H1 (cell line): ENCODE measurements at regions not wholly inside any gene's neighbourhood (a gene's known extent, or its start where the extent isn't known, plus 50 kb on each side); places are given as distances from the start of the nearest gene placed in this dataset.

Source experiments
- CTCF ChIA-PET: fragments of 300-600 bp; sonication (Branson Sonifier 250); formaldehyde crosslinking; loops from one replicate; lab custom pipeline; 2021; ENCODE audit not compliant: partially characterized antibody; lab: Charles Lee
- POLR2A ChIA-PET: fragments of 300-600 bp; sonication (Branson Sonifier 250); formaldehyde crosslinking; loops from one replicate; lab custom pipeline; 2021; ENCODE audit warnings: inconsistent platforms; ENCODE audit not compliant: partially characterized antibody; lab: Charles Lee
- DNase-seq, 2 experiments: peaks; one replicate each; pipeline versions ENCODE4 v3.0.0 to v3.0.0-alpha.2; 2010 to 2022; ENCODE audit warnings: low spot score in 2 of 2, low read depth in 1 of 2, mixed read lengths in 1 of 2
- FAIRE-seq: peaks from 2 replicates; lab custom pipeline; 2011; peaks lifted over from hg19 to GRCh38; lab: Jason Lieb, UNC
- H2AFZ ChIP-seq: 2 replicates; pipeline ENCODE4 v1.8.1; 2012; ENCODE audit warnings: low read length, inconsistent platforms
- H2AK5ac ChIP-seq: 2 replicates; pipeline ENCODE4 v1.6.1; 2013; ENCODE audit warnings: low read depth, low read length
- H2BK120ac ChIP-seq: replicated peaks from 2 replicates; pipeline ENCODE3; 2013; ENCODE audit warnings: low read depth, low read length, inconsistent platforms
- H2BK12ac ChIP-seq: 2 replicates; pipeline ENCODE4 v1.6.1; 2013; ENCODE audit warnings: low read depth, low read length
- H2BK15ac ChIP-seq: 2 replicates; pipeline ENCODE4 v1.6.1; 2013; ENCODE audit warnings: low read length
- H2BK20ac ChIP-seq: 2 replicates; pipeline ENCODE4 v1.6.1; 2013; ENCODE audit warnings: low read length
- H2BK5ac ChIP-seq: 2 replicates; pipeline ENCODE4 v1.6.1; 2013; ENCODE audit warnings: low read depth, low read length
- H3K14ac ChIP-seq: 2 replicates; pipeline ENCODE4 v1.6.1; 2013; ENCODE audit warnings: inconsistent platforms; ENCODE audit not compliant: insufficient read length
- H3K18ac ChIP-seq: 2 replicates; pipeline ENCODE4 v1.6.1; 2013; ENCODE audit warnings: low read length; ENCODE audit errors: extremely low read depth
- H3K23ac ChIP-seq: 2 replicates; pipeline ENCODE4 v1.6.1; 2013; ENCODE audit warnings: inconsistent platforms; ENCODE audit not compliant: insufficient read length
- H3K23me2 ChIP-seq: 2 replicates; pipeline ENCODE4 v1.6.1; 2013; ENCODE audit warnings: low read depth, low read length
- H3K27ac ChIP-seq: 2 replicates; pipeline ENCODE4 v1.6.1; 2011; ENCODE audit warnings: low read depth, low read length, inconsistent platforms
- H3K27me3 ChIP-seq, 4 experiments: replicated peaks in 1 of 4; 1 replicate in 1 of 4; 2 replicates in 3 of 4; pipeline versions ENCODE4 v1.6.1 to v1.8.1; 2011 to 2013; ENCODE audit warnings: low read length in 3 of 4, mild to moderate bottlenecking in 3 of 4, inconsistent platforms in 2 of 4, mixed read lengths in 2 of 4, moderate library complexity in 1 of 4; ENCODE audit not compliant: control insufficient read depth in 3 of 4, insufficient read depth in 3 of 4; ENCODE audit errors: extremely low read depth in 1 of 4
- H3K36me3 ChIP-seq, 4 experiments: 2 replicates each; pipeline versions ENCODE4 v1.6.1 to v1.8.1; 2011 to 2013; ENCODE audit warnings: mild to moderate bottlenecking in 4 of 4, low read length in 3 of 4, moderate library complexity in 2 of 4, control low read depth in 1 of 4, inconsistent platforms in 1 of 4; ENCODE audit not compliant: insufficient read depth in 4 of 4, control insufficient read depth in 2 of 4
- H3K4ac ChIP-seq: replicated peaks from 2 replicates; pipeline ENCODE3; 2013; ENCODE audit warnings: low read length, low read depth, mixed read lengths, inconsistent platforms; ENCODE audit not compliant: insufficient read length
- H3K4me1 ChIP-seq, 4 experiments: replicated peaks in 1 of 4; 1 replicate in 1 of 4; 2 replicates in 3 of 4; pipeline versions ENCODE4 v1.6.1 to v1.8.1; 2011 to 2013; ENCODE audit warnings: low read length in 3 of 4, inconsistent platforms in 2 of 4, mixed read lengths in 1 of 4; ENCODE audit not compliant: insufficient read depth in 4 of 4, control insufficient read depth in 3 of 4
- H3K4me2 ChIP-seq, 2 experiments: 2 replicates each; pipeline versions ENCODE4 v1.6.1 to v1.8.1; 2011 to 2013; ENCODE audit warnings: low read depth in 2 of 2, low read length in 2 of 2, control low read depth in 1 of 2, inconsistent platforms in 1 of 2, mild to moderate bottlenecking in 1 of 2; ENCODE audit not compliant: insufficient read depth in 1 of 2
- H3K4me3 ChIP-seq, 4 experiments: fragments of 200-600, 300-600 bp in 1 of 4; sonication (generic), shearing (Covaris generic), sonication (Bioruptor Twin) in 1 of 4; 2 replicates each; pipeline versions ENCODE4 v1.5.1 to v1.8.1; 2011 to 2016; ENCODE audit warnings: low read length in 4 of 4, low read depth in 3 of 4, control low read depth in 2 of 4, inconsistent platforms in 2 of 4, mild to moderate bottlenecking in 2 of 4, mixed read lengths in 1 of 4, moderate library complexity in 1 of 4; ENCODE audit not compliant: insufficient read depth in 2 of 4; ENCODE audit errors: extremely low read depth in 1 of 4
- H3K56ac ChIP-seq: replicated peaks from 2 replicates; pipeline ENCODE3; 2013; ENCODE audit warnings: low read depth, mild to moderate bottlenecking, mixed read lengths, low read length, inconsistent platforms; ENCODE audit not compliant: insufficient read length
- H3K79me1 ChIP-seq: 2 replicates; pipeline ENCODE4 v1.6.1; 2013; ENCODE audit warnings: low read depth, low read length, control low read depth
- H3K79me2 ChIP-seq, 2 experiments: 2 replicates each; pipeline versions ENCODE4 v1.6.1 to v1.8.1; 2012 to 2013; ENCODE audit warnings: low read length in 2 of 2, mild to moderate bottlenecking in 2 of 2, inconsistent platforms in 1 of 2; ENCODE audit not compliant: insufficient read depth in 2 of 2, control insufficient read depth in 1 of 2
- H3K9ac ChIP-seq, 4 experiments: replicated peaks in 1 of 4; 1 replicate in 1 of 4; 2 replicates in 3 of 4; pipeline versions ENCODE4 v1.6.1 to v1.8.1; 2011 to 2013; ENCODE audit warnings: low read depth in 3 of 4, low read length in 3 of 4, control low read depth in 2 of 4, mild to moderate bottlenecking in 2 of 4, moderate library complexity in 2 of 4, inconsistent platforms in 1 of 4; ENCODE audit errors: extremely low read depth in 1 of 4
- H3K9me3 ChIP-seq, 2 experiments: 2 replicates each; pipeline versions ENCODE4 v1.6.1 to v1.8.1; 2012 to 2013; ENCODE audit warnings: mild to moderate bottlenecking in 2 of 2, moderate library complexity in 2 of 2, control low read depth in 1 of 2, inconsistent platforms in 1 of 2, low read depth in 1 of 2, low read length in 1 of 2, mixed read lengths in 1 of 2; ENCODE audit not compliant: insufficient read depth in 2 of 2
- H4K20me1 ChIP-seq, 2 experiments: replicated peaks in 1 of 2; 2 replicates each; pipeline versions ENCODE3 to v1.8.1; 2011 to 2013; ENCODE audit warnings: inconsistent platforms in 2 of 2, low read length in 2 of 2, mild to moderate bottlenecking in 1 of 2; ENCODE audit not compliant: insufficient read depth in 2 of 2, control insufficient read depth in 1 of 2
- H4K5ac ChIP-seq: 2 replicates; pipeline ENCODE4 v1.6.1; 2013; ENCODE audit warnings: low read length, low read depth, mixed read lengths, inconsistent platforms; ENCODE audit not compliant: insufficient read length
- H4K8ac ChIP-seq: 2 replicates; pipeline ENCODE4 v1.8.0; 2013; ENCODE audit warnings: mild to moderate bottlenecking, moderate library complexity, low read length, inconsistent platforms; ENCODE audit not compliant: insufficient read depth; ENCODE audit errors: extremely low read depth
- H4K91ac ChIP-seq: replicated peaks from 2 replicates; pipeline ENCODE3; 2013; ENCODE audit warnings: low read length, mixed read lengths, inconsistent platforms; ENCODE audit not compliant: insufficient read length
- ATF2 ChIP-seq: IDR thresholded peaks from 2 replicates; pipeline ENCODE4 v1.6.1; 2012; ENCODE audit warnings: low read length, inconsistent platforms
- GTF2F1 ChIP-seq: IDR thresholded peaks from 2 replicates; pipeline ENCODE4 v1.6.1; 2012; ENCODE audit warnings: low read depth, low read length, improper control_type of control experiment, borderline replicate concordance
- MAFK ChIP-seq: IDR thresholded peaks from 2 replicates; pipeline ENCODE4 v1.6.1; 2012; ENCODE audit warnings: low read depth, mild to moderate bottlenecking, improper control_type of control experiment, low read length
- RAD21 ChIP-seq, 2 experiments: IDR thresholded peaks in 1 of 2; conservative IDR thresholded peaks in 1 of 2; 2 replicates each; pipeline ENCODE4 v1.6.1; 2011; ENCODE audit warnings: low read depth in 2 of 2, low read length in 2 of 2, improper control_type of control experiment in 1 of 2, inconsistent platforms in 1 of 2, mild to moderate bottlenecking in 1 of 2, moderate library complexity in 1 of 2
- RBBP5 ChIP-seq: IDR thresholded peaks from 2 replicates; pipeline ENCODE4 v1.7.1; 2012; ENCODE audit warnings: low read depth, mild to moderate bottlenecking, inconsistent platforms, low read length, moderate library complexity, borderline replicate concordance
- TBP ChIP-seq: IDR thresholded peaks from 2 replicates; pipeline ENCODE4 v1.6.1; 2011; ENCODE audit warnings: low read depth, low read length, improper control_type of control experiment
- ZNF274 ChIP-seq: IDR thresholded peaks from 2 replicates; pipeline ENCODE4 v1.7.0; 2012; ENCODE audit warnings: low read length, borderline replicate concordance; ENCODE audit errors: extremely low read depth
- WGBS, 2 experiments: shearing (Covaris generic) in 1 of 2; methylation state at CpG; one replicate each; pipeline versions ENCODE4 v1.1.6 to v1.1.7; 2013 to 2015; ENCODE audit warnings: low lambda C conversion rate in 2 of 2, mixed read lengths in 2 of 2, inconsistent platforms in 1 of 2, low coverage in 1 of 2, missing lambda C conversion rate in 1 of 2; ENCODE audit not compliant: insufficient replicate concordance in 2 of 2, insufficient coverage in 1 of 2, insufficient read length in 1 of 2; ENCODE audit errors: extremely low coverage in 1 of 2, missing lambda C conversion rate in 1 of 2; 5-methylcytosine and 5-hydroxymethylcytosine counted together

GRCh38 chr4:158995965-158996364 is 106.9 kb upstream of the RAPGEF2 start:
- H3K9me3 ChIP-seq, result no peaks in the 10 kb centered on the region
- no peak overlapping the region for H4K8ac ChIP-seq
- no peak for TF ChIP-seq RBBP5
- TF ChIP-seq GTF2F1, result no peak
- peak; percentile 75; the same call in 1 of the 2 replicates for TF ChIP-seq MAFK
- TF ChIP-seq ATF2, result no peak
- TF ChIP-seq ZNF274, result no peak
- no peak for TF ChIP-seq RAD21 (IDR thresholded peaks at IDR 0.05 in 1 of 2, conservative IDR thresholded peaks at IDR 0.05 in 1 of 2; ENCODE audit: low read depth in 2 of 2, low read length in 2 of 2)
- no peak for TF ChIP-seq TBP
- no peaks in the 10 kb centered on the region for H3K27me3 ChIP-seq
- H3K4me3 ChIP-seq, result no peak overlapping the region
- H2BK12ac ChIP-seq, result no peak overlapping the region
- FAIRE-seq (no peak), DNase-seq (no peak)
- H2AK5ac ChIP-seq, result no peak overlapping the region
- no peaks in the 10 kb centered on the region for H4K20me1 ChIP-seq
- H3K36me3 ChIP-seq, result no peaks in the 10 kb centered on the region
- H3K4me1 ChIP-seq, result no peaks in the 10 kb centered on the region
- no peak overlapping the region for H3K18ac ChIP-seq
- H3K14ac ChIP-seq, result no peak overlapping the region
- H2BK5ac ChIP-seq, result no peak overlapping the region
- CTCF ChIA-PET, result interaction anchor here (0.6 to 1.3 kb wide), 3 partner anchors 12 to 208 kb away, joined by 3 to 4 read pairs (median 3); no protein-coding TSS in a partner anchor
- H3K4me2 ChIP-seq, result no peak overlapping the region
- H3K56ac ChIP-seq, result no peak overlapping the region
- no peak overlapping the region for H3K4ac ChIP-seq
- no peak overlapping the region for H3K9ac ChIP-seq
- H3K23me2 ChIP-seq, result no peaks in the 10 kb centered on the region
- no peak overlapping the region for H2BK15ac ChIP-seq
- POLR2A ChIA-PET, result interaction anchor here (0.6 to 0.7 kb wide), 2 partner anchors 65 to 95 kb away, joined by 3 to 4 read pairs; no protein-coding TSS in a partner anchor
- H3K23ac ChIP-seq, result no peak overlapping the region
- WGBS, 2 experiments, result 79% methylated on average over 8 of the region's 8 CpGs; no CpG with 5 or more reads in 1 of the 2 experiments
- H2BK20ac ChIP-seq, result no peak overlapping the region
- no peaks in the 10 kb centered on the region for H3K79me1 ChIP-seq
- no peak overlapping the region for H4K91ac ChIP-seq
- no peak overlapping the region for H3K27ac ChIP-seq
- H2BK120ac ChIP-seq, result no peak overlapping the region
- no peak overlapping the region for H2AFZ ChIP-seq
- H4K5ac ChIP-seq, result no peak overlapping the region
- no peaks in the 10 kb centered on the region for H3K79me2 ChIP-seq
